ENCODE measurements at regions not wholly inside any gene's neighbourhood (a gene's known extent, or its start where the extent isn't known, plus 50 kb on each side); places are given as distances from the start of the nearest gene placed in this dataset.
"Not testable (repeated sequence)": the region's sequence is repeated elsewhere in the genome, so short reads cannot be mapped to it uniquely, and the experiment has no call there.

GRCh38 chr6:60779591-60779990 lies 1506.4 kb downstream of the KHDRBS2 start:
- H3K4me2 ChIP-seq (ENCODE audit: control insufficient read depth, extremely low read depth, insufficient read depth, low read depth, low read length); H3K9me1 ChIP-seq (ENCODE audit: control insufficient read depth, extremely low read depth, insufficient read depth, low read length); DNase-seq (ENCODE audit: low read depth, low spot score); H3K9ac ChIP-seq (ENCODE audit: control insufficient read depth, extremely low read depth, insufficient read depth, low read length); H3K9me3 ChIP-seq (ENCODE audit: control insufficient read depth, low read depth, low read length); H3K4me1 ChIP-seq (ENCODE audit: control insufficient read depth, extremely low read depth, insufficient read depth, low read length); H3K27me3 ChIP-seq (ENCODE audit: control insufficient read depth, extremely low read depth, insufficient read depth, low read length); H4K20me1 ChIP-seq (ENCODE audit: control insufficient read depth, extremely low read depth, insufficient read depth, low read length); FAIRE-seq; H3K79me2 ChIP-seq (ENCODE audit: control insufficient read depth, insufficient read depth, low read length); dilution Hi-C loops (cut with MboI; ENCODE audit: extremely low pct_ligation_motif_present, low sequenced_read_pairs); H3K36me3 ChIP-seq (ENCODE audit: control insufficient read depth in 2 of 2, extremely low read depth in 1 of 2, insufficient read depth in 2 of 2, low read length in 2 of 2); H3K4me3 ChIP-seq (ENCODE audit: control insufficient read depth in 2 of 3, extremely low read depth in 1 of 3, insufficient read depth in 2 of 3, low read depth in 1 of 3, low read length in 3 of 3); H3K27ac ChIP-seq (ENCODE audit: control insufficient read depth, insufficient read depth, low read length); H2AFZ ChIP-seq (ENCODE audit: control insufficient read depth, low read length): not testable (repeated sequence)

DNA sequence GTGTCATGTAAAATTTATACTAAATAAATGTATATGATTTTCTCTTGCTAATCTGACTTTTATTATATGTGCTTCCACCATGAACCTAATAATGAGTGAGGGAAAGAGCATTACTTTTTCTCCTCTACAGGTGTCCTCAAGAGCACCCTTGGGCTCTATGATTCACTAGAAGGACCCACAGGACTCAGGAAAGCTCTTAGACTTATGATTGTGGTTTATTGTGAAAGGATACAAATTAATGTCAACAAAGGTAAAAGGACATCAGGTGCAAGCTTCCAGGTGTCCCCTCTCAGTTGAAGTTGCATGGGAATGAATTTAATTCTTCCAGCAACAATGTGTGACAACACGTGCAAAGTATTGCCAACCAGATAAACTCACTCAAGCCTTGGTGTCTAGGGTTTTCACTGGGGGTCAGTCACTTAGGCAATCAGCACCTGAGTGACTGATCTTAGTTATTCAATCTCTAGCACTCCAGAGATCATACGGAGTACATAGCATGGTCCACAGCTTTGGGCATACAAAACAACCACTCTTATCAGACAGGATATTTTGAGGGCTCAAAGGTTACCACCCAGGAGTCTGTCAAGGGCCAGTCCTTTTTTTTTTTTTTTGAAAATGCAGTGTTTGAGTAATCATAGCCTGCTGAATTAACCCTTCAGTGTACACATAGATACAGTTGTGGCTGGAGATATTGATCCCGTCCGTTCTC lies 1518.1 kb downstream of the KHDRBS2 start:
- H3K9me3 ChIP-seq (ENCODE audit: control insufficient read depth, low read depth, low read length); H3K9ac ChIP-seq (ENCODE audit: control insufficient read depth, extremely low read depth, insufficient read depth, low read length); H3K79me2 ChIP-seq (ENCODE audit: control insufficient read depth, insufficient read depth, low read length); H3K36me3 ChIP-seq (ENCODE audit: control insufficient read depth in 2 of 2, extremely low read depth in 1 of 2, insufficient read depth in 2 of 2, low read length in 2 of 2); FAIRE-seq; H2AFZ ChIP-seq (ENCODE audit: control insufficient read depth, low read length); H3K9me1 ChIP-seq (ENCODE audit: control insufficient read depth, extremely low read depth, insufficient read depth, low read length); H3K4me3 ChIP-seq (ENCODE audit: control insufficient read depth in 2 of 3, extremely low read depth in 1 of 3, insufficient read depth in 2 of 3, low read depth in 1 of 3, low read length in 3 of 3); DNase-seq (ENCODE audit: low read depth, low spot score); H4K20me1 ChIP-seq (ENCODE audit: control insufficient read depth, extremely low read depth, insufficient read depth, low read length); dilution Hi-C loops (cut with MboI; ENCODE audit: extremely low pct_ligation_motif_present, low sequenced_read_pairs); H3K4me2 ChIP-seq (ENCODE audit: control insufficient read depth, extremely low read depth, insufficient read depth, low read depth, low read length); H3K27ac ChIP-seq (ENCODE audit: control insufficient read depth, insufficient read depth, low read length); H3K27me3 ChIP-seq (ENCODE audit: control insufficient read depth, extremely low read depth, insufficient read depth, low read length); H3K4me1 ChIP-seq (ENCODE audit: control insufficient read depth, extremely low read depth, insufficient read depth, low read length): not testable (repeated sequence)

GRCh38 chr6:60765331-60765730 lies 1520.7 kb downstream of the KHDRBS2 start:
- dilution Hi-C loops (cut with MboI; ENCODE audit: extremely low pct_ligation_motif_present, low sequenced_read_pairs); H3K4me1 ChIP-seq (ENCODE audit: control insufficient read depth, extremely low read depth, insufficient read depth, low read length); H3K79me2 ChIP-seq (ENCODE audit: control insufficient read depth, insufficient read depth, low read length); H3K4me3 ChIP-seq (ENCODE audit: control insufficient read depth in 2 of 3, extremely low read depth in 1 of 3, insufficient read depth in 2 of 3, low read depth in 1 of 3, low read length in 3 of 3); H3K9me1 ChIP-seq (ENCODE audit: control insufficient read depth, extremely low read depth, insufficient read depth, low read length); H3K9ac ChIP-seq (ENCODE audit: control insufficient read depth, extremely low read depth, insufficient read depth, low read length); H3K9me3 ChIP-seq (ENCODE audit: control insufficient read depth, low read depth, low read length); H4K20me1 ChIP-seq (ENCODE audit: control insufficient read depth, extremely low read depth, insufficient read depth, low read length); H2AFZ ChIP-seq (ENCODE audit: control insufficient read depth, low read length); FAIRE-seq; H3K4me2 ChIP-seq (ENCODE audit: control insufficient read depth, extremely low read depth, insufficient read depth, low read depth, low read length); H3K27ac ChIP-seq (ENCODE audit: control insufficient read depth, insufficient read depth, low read length); H3K27me3 ChIP-seq (ENCODE audit: control insufficient read depth, extremely low read depth, insufficient read depth, low read length); H3K36me3 ChIP-seq (ENCODE audit: control insufficient read depth in 2 of 2, extremely low read depth in 1 of 2, insufficient read depth in 2 of 2, low read length in 2 of 2); DNase-seq (ENCODE audit: low read depth, low spot score): not testable (repeated sequence)

- H3K27ac ChIP-seq (ENCODE audit: control insufficient read depth, insufficient read depth, low read length); H3K9me3 ChIP-seq (ENCODE audit: control insufficient read depth, low read depth, low read length); DNase-seq (ENCODE audit: low read depth, low spot score); dilution Hi-C loops (cut with MboI; ENCODE audit: extremely low pct_ligation_motif_present, low sequenced_read_pairs); H3K9me1 ChIP-seq (ENCODE audit: control insufficient read depth, extremely low read depth, insufficient read depth, low read length); H3K4me3 ChIP-seq (ENCODE audit: control insufficient read depth in 2 of 3, extremely low read depth in 1 of 3, insufficient read depth in 2 of 3, low read depth in 1 of 3, low read length in 3 of 3); H4K20me1 ChIP-seq (ENCODE audit: control insufficient read depth, extremely low read depth, insufficient read depth, low read length); H3K9ac ChIP-seq (ENCODE audit: control insufficient read depth, extremely low read depth, insufficient read depth, low read length); FAIRE-seq; H3K4me1 ChIP-seq (ENCODE audit: control insufficient read depth, extremely low read depth, insufficient read depth, low read length); H3K27me3 ChIP-seq (ENCODE audit: control insufficient read depth, extremely low read depth, insufficient read depth, low read length); H3K79me2 ChIP-seq (ENCODE audit: control insufficient read depth, insufficient read depth, low read length); H3K36me3 ChIP-seq (ENCODE audit: control insufficient read depth in 2 of 2, extremely low read depth in 1 of 2, insufficient read depth in 2 of 2, low read length in 2 of 2); H2AFZ ChIP-seq (ENCODE audit: control insufficient read depth, low read length); H3K4me2 ChIP-seq (ENCODE audit: control insufficient read depth, extremely low read depth, insufficient read depth, low read depth, low read length): not testable (repeated sequence)
These were observed 1522.5 kb downstream of the KHDRBS2 start for GRCh38 chr6:60763464-60764080.

- dilution Hi-C loops (cut with MboI; ENCODE audit: extremely low pct_ligation_motif_present, low sequenced_read_pairs); H3K4me1 ChIP-seq (ENCODE audit: control insufficient read depth, extremely low read depth, insufficient read depth, low read length); H3K9me3 ChIP-seq (ENCODE audit: control insufficient read depth, low read depth, low read length); H2AFZ ChIP-seq (ENCODE audit: control insufficient read depth, low read length); FAIRE-seq; H3K36me3 ChIP-seq (ENCODE audit: control insufficient read depth in 2 of 2, extremely low read depth in 1 of 2, insufficient read depth in 2 of 2, low read length in 2 of 2); DNase-seq (ENCODE audit: low read depth, low spot score); H3K27me3 ChIP-seq (ENCODE audit: control insufficient read depth, extremely low read depth, insufficient read depth, low read length); H3K27ac ChIP-seq (ENCODE audit: control insufficient read depth, insufficient read depth, low read length); H3K4me2 ChIP-seq (ENCODE audit: control insufficient read depth, extremely low read depth, insufficient read depth, low read depth, low read length); H3K9ac ChIP-seq (ENCODE audit: control insufficient read depth, extremely low read depth, insufficient read depth, low read length); H3K79me2 ChIP-seq (ENCODE audit: control insufficient read depth, insufficient read depth, low read length); H4K20me1 ChIP-seq (ENCODE audit: control insufficient read depth, extremely low read depth, insufficient read depth, low read length); H3K4me3 ChIP-seq (ENCODE audit: control insufficient read depth in 2 of 3, extremely low read depth in 1 of 3, insufficient read depth in 2 of 3, low read depth in 1 of 3, low read length in 3 of 3); H3K9me1 ChIP-seq (ENCODE audit: control insufficient read depth, extremely low read depth, insufficient read depth, low read length): not testable (repeated sequence)
These were observed 1525.1 kb downstream of the KHDRBS2 start for GRCh38 chr6:60760928-60761327.
